ENCODE measurements at regions not wholly inside any gene's neighbourhood (a gene's known extent, or its start where the extent isn't known, plus 50 kb on each side); places are given as distances from the start of the nearest gene placed in this dataset.
"Not testable (repeated sequence)": the region's sequence is repeated elsewhere in the genome, so short reads cannot be mapped to it uniquely, and the experiment has no call there.

- no peak for TF ChIP-seq ZNF280B (CRISPR knock-in tag; IDR thresholded peaks at IDR 0.05)
Observed at GRCh38 chr5:63008195-63008594, 429.6 kb downstream of the LRRC70 start (continued).

GRCh38 chr5:62994842-62995241, 416.2 kb downstream of the LRRC70 start:
- H3K4me2 ChIP-seq (ENCODE audit: insufficient read depth, low read length); H3K9me3 ChIP-seq (replicated peaks; ENCODE audit: control insufficient read depth, insufficient read depth, low read depth, low read length); H3K9me1 ChIP-seq (ENCODE audit: control insufficient read depth, insufficient read depth, low read length); H3K27ac ChIP-seq (ENCODE audit: extremely low read depth, low read depth, low read length); DNase-seq (ENCODE audit: extremely low read depth in 1 of 4, low spot score in 3 of 4); CTCF ChIA-PET (ENCODE audit: low intra/inter-chr PET ratio); H3K27me3 ChIP-seq (ENCODE audit: control insufficient read depth in 2 of 2, insufficient read depth in 2 of 2, low read length in 2 of 2); H3K4me3 ChIP-seq; H3K4me1 ChIP-seq (replicated peaks in 1 of 2; ENCODE audit: control insufficient read depth in 2 of 2, insufficient read depth in 2 of 2, low read length in 2 of 2); H3K9ac ChIP-seq (ENCODE audit: insufficient read depth in 1 of 2, low read depth in 2 of 2, low read length in 2 of 2); POLR2A ChIA-PET; intact Hi-C loops (cut with micrococcal nuclease); ATAC-seq; BruUV-seq (replicated peaks); H2AFZ ChIP-seq (ENCODE audit: low read depth, low read length); H3K36me3 ChIP-seq (ENCODE audit: control insufficient read depth, insufficient read depth, low read length); in situ Hi-C loops (cut with MboI); H4K20me1 ChIP-seq (replicated peaks; ENCODE audit: control insufficient read depth, insufficient read depth, low read length); FAIRE-seq; H3K79me2 ChIP-seq (ENCODE audit: control insufficient read depth, insufficient read depth, low read length): not testable (repeated sequence)
- WGBS (ENCODE audit: insufficient coverage, low coverage, missing lambda C conversion rate) = 0% methylated on average over 1 of the region's 1 CpG
- TF ChIP-seq ZNF707 (CRISPR knock-in tag; conservative IDR thresholded peaks at IDR 0.05) = peak; percentile 88

- DNase-seq (ENCODE audit: extremely low read depth in 1 of 4, low spot score in 3 of 4) (no peak), ATAC-seq (no peak), FAIRE-seq (no peak)
- TF ChIP-seq RFX5 (IDR thresholded peaks at IDR 0.05; ENCODE audit: low read depth, low read length) (no peak), BHLHE40 (IDR thresholded peaks at IDR 0.05; ENCODE audit: low read length) (no peak)
- H3K4me1 ChIP-seq (replicated peaks in 1 of 2; ENCODE audit: control insufficient read depth in 2 of 2, insufficient read depth in 2 of 2, low read length in 2 of 2) = no peaks in the 10 kb centered on the region
- H3K4me2 ChIP-seq (ENCODE audit: insufficient read depth, low read length) = no peak overlapping the region
- WGBS (ENCODE audit: insufficient coverage, low coverage, missing lambda C conversion rate) = 0% methylated on average over 1 of the region's 1 CpG
- H3K36me3 ChIP-seq (ENCODE audit: control insufficient read depth, insufficient read depth, low read length) = no peaks in the 10 kb centered on the region
- intact Hi-C loops (cut with micrococcal nuclease) (no loop called here), in situ Hi-C loops (cut with MboI) (no loop called here)
- H3K79me2 ChIP-seq (ENCODE audit: control insufficient read depth, insufficient read depth, low read length) = no peaks in the 10 kb centered on the region
- no peaks in the 10 kb centered on the region for H3K9me1 ChIP-seq (ENCODE audit: control insufficient read depth, insufficient read depth, low read length)
- no peak overlapping the region for H3K4me3 ChIP-seq
- H2AFZ ChIP-seq (ENCODE audit: low read depth, low read length) = no peak overlapping the region
- no peak overlapping the region for H3K9ac ChIP-seq (ENCODE audit: insufficient read depth in 1 of 2, low read depth in 2 of 2, low read length in 2 of 2)
- H3K9me3 ChIP-seq (replicated peaks; ENCODE audit: control insufficient read depth, insufficient read depth, low read depth, low read length) = no peaks in the 10 kb centered on the region
- no TSS peak for BruUV-seq (replicated peaks)
- no peak overlapping the region for H3K27ac ChIP-seq (ENCODE audit: extremely low read depth, low read depth, low read length)
- POLR2A ChIA-PET = no interaction called here
- no peaks in the 10 kb centered on the region for H4K20me1 ChIP-seq (replicated peaks; ENCODE audit: control insufficient read depth, insufficient read depth, low read length)
- H3K27me3 ChIP-seq (ENCODE audit: control insufficient read depth in 2 of 2, insufficient read depth in 2 of 2, low read length in 2 of 2) = no peaks in the 10 kb centered on the region
- CTCF ChIA-PET (ENCODE audit: low intra/inter-chr PET ratio) = no interaction called here
Observed at GRCh38 chr5:62985749-62986148, 407.1 kb downstream of the LRRC70 start.

Measured in K562 (cell line).